NCI-H526 (cell line): ENCODE measurements at regions not wholly inside any gene's neighbourhood (a gene's known extent, or its start where the extent isn't known, plus 50 kb on each side); places are given as distances from the start of the nearest gene placed in this dataset.

Experiments used
- DNase-seq, 2 experiments: peaks; one replicate each; lab custom pipeline; 2025; lab: John Stamatoyannopoulos, UW

DNA sequence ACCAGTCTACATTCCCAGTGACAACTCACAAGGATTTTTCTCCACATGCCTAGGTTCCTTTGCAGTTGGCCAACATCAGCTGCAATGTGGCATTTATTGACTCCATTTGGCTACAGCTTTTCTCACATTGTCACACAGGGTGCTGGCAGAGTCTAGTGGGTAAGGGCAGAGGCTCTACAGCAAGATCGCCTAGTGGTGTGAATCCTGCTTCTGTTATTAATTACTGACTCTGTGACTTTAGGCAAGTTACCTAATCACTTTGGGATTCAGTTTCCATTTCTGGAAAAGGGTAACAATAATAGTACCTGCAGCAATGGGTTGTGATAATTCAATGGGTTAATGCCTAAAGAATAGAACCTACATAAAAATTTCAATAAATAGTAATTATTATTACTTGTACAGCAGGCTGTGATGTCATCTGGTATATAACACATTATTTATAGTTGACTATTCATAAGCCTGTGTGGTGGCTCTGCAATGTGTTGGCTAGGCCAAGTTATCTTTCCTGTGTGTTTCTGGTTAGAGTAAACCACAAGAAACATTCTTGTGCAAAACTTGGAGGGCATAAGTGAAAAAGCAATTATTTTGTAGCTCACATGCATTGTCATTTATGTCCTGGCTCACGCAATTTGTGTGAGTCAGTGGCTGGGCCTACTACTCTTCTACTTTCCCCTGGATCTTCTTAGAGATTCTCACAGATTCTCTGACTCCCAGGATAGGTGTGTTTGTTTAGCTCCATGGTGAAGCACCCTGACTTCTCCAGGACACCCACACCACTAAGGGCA is 59.5 kb downstream of the PTGS2 start:
- no peak for DNase-seq

DNA sequence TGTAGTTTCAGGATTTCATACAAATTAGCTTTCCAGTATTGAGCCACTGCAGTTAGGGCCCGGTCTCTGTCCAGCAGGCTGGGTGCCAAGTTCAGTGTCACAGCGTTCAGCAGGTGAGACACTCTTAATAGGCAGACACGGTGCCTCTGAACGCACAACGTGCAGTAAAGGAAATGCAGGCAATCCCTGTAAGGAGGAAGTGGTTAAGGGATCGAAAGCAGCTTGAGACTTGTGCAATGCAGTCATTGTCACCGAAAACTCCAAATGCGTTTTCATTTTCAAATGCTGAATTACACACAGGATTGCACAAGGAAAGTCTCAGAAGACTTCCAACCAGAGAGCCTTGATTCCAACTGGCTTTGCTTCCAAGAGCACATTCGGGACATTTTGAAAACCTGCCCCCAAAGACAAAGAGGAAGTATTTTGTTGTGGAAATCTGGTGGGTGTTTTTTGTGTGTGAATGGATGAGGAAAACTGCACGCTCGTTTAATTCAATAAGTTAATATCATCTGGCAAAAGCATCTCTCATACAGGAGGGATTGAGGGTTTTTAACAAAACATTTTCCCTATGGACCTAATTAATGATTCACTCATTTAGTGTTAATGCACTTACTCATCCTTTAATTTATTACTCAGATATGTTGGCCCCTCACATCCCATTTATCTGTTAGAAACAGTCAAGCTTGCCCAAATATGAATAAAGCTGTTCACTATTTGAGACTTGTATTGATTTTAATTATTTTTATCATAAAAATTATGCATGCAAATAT is 61.6 kb downstream of the PTGS2 start:
- no peak for DNase-seq

DNA sequence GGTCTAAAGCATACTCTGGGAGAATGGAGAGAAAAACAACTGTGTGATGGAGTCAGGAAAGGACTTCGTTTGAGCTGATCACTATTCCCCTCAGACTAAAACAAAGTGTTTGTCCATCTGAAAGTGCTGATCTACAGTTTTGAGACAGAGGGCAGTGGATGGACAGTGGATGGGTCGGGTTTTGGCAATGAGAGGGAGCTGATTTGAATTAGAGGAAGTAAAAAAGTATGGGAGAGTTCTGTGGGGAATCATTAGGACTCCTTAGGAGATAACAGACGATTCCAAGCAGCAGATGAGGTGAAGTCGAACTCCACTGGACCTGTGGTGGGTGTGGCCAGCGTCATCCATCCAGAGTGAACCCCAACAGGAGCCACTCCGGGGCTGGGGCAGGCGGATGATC is 62.3 kb downstream of the PTGS2 start:
- DNase-seq = peak in 1 of 2 experiments; percentile 41

DNA sequence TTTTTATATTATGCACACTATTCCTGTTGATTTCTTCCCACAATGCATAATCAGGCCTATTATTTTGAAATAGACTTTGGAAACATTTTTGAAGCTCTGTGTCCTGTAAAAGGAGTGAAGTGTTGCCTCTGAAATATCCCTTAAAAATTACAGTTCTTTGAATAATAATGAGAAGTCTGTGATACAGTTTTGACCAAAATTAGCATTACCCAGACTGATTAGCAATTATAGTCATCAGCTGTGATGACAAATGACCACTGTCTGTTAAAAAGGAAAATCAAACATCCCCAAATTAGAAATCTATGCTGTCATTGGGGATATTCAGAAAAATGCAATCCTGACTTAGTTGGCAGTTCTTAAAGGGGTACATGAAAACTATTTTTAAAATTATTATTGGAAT is 63.7 kb downstream of the PTGS2 start:
- no peak for DNase-seq

DNA sequence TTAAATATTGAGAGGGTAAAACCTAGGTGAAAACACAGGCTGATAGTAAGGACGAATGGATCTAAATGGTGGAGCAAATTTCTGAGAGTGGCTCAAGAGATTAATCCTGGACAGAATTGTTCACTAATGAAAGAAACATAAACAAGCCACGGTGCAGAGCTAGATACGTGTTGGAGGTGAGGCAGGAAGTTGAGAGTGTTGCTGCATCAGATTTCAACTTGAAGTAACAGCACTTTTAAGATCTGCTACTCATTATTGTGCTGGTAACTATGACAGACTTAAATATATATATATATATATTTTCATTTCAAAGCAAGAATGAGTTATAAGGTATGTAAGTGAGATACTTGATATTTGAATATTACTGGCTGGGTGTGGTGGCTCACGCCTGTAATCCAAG is 64.9 kb downstream of the PTGS2 start:
- no peak for DNase-seq

DNA sequence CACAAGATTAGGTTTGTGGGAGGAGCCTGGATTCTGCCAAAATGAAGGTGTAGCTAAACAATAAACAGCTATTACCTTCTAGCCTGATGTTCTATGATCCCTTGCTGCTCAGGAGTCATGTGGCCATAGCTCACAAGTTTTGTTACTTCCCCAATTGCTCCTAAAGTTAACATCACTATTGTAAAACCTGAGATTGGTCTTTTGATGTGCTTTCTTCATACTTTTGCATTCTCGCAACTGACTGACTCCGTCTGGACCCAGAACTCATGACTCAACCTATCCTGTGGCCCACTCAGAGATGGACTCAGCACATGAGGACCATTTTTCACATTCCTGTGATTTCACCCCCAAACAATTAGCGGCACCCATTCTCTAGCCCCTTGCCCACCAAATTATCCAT is 69.1 kb downstream of the PTGS2 start:
- no peak for DNase-seq

DNA sequence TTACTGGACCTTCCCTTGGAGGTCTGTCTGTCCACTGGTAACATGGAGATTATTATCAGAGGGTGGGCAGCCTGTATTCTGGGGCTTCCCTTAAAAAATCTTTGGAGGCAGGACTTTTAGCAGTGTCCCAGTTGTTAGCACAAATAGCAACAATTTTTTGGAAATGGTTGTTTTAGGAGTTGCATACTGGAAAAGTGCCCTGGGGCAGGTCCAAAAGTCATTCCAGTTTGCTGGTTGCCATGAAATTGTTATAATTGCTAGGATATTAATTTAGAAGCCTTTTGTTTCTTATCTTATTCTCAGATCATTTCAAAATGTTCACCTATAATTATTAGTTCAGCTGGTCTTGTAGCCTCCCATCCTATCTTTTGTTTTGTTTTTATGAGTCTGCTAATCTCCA is 71.0 kb downstream of the PTGS2 start:
- no peak for DNase-seq

DNA sequence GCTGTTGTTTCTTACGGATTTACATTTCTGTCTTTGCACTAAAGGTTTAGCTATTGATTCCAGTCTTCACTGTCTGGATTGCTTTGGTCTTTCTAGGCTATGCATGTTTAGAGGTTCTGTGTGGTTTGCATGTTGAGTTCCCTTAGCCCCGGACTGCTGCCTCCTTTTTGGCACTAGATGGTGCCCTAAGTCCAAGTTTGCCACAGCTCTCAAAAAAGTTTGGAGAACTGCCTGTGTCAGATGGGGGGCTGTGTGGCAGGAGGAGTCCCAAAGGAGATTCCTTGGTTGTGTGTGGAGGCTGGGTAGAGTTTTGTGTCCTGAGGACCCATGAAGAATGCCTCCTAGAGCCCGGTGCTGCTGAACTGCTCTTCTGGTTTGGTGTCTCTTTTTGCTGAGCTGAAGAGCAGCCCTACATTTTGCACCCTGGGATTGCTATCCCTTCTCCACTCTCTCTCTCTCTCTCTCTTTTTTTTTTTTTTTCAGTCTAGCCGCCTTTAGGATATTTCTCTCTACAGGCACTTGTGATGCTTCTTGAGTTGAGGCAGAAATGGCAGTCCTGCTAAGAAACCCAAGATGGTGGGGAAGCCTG is 74.4 kb downstream of the PTGS2 start:
- DNase-seq = peak; percentile 77 to 88

DNA sequence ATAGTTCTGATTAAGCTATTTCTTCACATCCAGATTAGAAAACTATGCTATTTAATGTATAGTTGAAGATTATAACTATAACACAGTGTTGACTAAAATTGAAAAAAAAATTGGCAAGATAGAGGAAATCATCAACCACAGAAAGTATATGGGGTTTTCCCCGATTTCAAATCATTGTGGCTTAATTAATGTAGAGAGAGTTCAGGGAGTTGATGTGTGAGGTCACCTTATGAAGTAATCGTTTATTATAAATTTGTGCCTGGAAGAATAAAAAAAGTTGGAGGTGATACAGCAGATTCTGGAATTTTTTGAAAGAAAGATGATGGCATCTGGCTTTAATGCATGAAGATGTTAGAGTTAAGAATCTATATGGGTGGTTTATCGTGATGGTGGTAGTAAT is 84.3 kb downstream of the PTGS2 start:
- DNase-seq = no peak

DNA sequence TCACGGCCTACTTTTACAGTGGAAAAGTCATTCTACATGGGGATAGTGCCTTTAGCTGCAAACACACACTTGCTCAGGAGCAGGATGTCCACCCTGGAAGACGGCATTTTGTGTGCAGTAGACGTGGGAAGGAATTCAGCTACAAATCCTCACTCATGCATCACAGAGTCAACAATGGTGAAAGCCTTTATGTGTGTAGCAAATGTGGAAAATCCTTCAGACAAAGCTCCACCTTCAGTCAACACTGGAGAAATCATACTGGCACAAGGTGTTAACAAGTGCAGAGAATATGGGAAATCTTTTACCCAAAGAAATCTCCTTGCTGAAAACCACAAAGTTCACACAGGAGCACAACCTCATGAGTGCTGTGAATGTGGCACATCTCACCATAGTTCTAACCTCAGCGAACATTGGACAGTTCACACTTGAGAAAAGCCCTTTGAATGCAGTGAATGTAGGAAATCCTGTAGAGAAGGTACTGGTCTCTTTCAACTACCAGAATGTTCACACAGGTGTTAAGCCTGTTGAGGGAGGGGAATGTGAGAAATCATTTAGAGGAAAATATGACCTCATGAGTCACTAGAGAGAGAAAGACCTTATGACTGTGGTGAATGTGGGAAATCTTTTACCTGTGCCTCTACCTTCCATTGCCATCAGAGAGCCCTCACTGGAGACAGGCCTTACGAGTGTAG is 101.8 kb downstream of the PTGS2 start:
- DNase-seq = no peak

DNA sequence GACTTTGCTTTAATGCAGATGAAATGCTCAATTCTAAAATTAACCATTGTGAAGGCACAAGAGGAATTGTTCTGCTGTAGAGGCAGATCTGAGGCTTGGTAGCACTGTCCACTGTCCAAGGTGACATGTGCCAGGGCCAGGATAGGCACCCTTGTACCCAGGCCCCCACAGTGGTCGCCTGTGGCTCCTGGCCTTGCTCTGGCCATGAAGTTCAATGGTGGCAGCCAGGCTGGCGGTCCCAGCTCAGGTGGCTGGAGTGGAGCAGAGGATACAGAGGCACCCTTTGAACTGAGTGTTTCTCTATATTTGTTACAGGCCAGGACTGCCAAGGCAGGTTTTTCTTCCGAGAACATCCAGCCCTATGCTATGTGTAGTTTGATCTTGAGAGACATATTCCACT is 102.6 kb downstream of the PTGS2 start:
- DNase-seq = no peak

DNA sequence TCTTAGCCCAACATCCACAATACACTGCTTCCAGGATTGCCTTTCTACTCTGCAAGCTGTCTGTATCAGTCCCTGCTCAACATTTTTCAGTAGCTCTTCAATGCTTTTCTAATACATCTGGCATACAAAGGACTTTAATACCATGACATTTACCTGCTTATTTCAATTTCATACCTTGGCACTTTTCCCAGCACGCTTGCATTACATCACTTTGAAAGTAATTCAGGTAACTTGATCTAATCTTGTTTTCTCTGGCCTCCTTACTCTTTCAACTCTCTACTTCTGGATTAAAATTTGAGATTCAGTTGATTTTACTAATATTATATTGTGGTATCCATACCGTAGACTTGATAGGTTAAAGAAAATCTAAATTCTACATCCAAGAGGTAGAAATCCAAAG is 103.0 kb downstream of the PTGS2 start:
- DNase-seq = no peak

DNA sequence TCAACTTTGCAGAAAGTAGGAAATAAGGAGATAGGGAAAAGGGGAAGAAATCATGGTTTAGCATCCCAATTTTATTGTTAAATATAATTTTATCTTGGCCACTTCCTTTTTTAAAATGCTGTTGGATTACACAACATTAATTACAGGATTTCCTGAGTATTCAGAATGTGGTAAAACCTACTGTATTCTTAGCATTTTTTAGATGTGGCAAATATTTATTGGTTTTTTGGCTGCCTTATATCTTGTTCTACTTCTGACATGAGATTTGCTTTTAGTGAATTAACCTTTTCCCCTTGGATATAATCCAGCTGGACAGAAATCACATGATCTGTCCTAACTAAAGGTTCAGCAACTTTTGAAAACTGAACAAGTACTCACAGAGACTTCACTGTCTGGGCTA is 104.9 kb downstream of the PTGS2 start:
- no peak for DNase-seq

DNA sequence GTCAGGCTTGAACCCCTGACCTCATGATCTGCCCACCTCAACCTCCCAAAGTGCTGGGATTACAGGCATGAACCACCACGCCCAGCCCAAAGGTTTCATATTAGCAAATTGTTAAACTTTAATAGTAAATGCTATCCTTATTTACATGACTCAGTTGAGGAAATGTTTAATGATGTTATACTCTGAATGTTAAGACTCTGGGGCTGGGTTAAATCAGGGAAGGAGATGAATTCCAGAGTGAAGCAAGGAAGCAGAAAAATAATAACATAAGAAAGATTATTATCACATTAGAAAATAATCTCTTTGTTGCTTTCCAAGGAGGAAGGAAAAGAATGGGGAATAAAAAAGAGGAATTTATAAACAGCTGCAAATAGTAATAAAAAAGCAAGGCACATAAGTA is 105.3 kb downstream of the PTGS2 start:
- no peak for DNase-seq

DNA sequence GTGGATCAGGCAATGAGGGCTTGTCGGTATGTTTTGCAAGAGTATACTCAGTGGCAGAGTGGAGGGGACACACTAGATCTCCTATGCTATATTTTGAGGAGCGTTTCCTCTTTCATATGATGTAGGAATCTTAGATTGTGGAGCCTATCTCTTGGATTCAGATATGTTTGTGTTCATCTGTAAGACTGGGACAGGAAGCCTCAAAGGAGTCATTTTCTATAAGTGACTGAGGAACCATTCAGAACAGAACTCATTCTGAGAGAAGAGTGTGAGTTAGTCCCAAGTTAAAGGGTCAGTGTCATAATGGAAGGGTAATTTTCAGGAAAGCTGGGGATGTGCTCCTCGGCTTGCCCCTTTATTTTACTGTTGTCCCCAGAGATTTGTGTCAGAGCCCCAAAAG is 107.7 kb downstream of the PTGS2 start:
- no peak for DNase-seq

DNA sequence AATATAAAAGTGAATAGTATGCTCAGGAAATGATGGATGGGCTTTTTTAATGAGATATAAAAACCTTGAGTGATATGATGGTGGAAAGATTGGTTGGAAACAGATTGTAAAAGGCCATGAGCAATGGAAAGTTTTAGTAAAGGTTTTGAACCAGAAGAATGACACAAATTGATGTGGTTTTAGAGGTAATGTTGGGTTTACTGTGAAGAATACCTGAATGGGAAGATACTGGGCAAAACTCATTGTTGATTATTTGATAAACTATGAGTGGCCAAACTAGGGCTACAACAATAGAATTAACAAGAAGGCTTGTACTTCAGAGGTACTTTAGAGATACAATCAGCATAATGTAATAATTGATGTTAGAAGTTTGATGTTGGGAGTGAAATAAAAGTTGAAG is 108.5 kb downstream of the PTGS2 start:
- DNase-seq = no peak

DNA sequence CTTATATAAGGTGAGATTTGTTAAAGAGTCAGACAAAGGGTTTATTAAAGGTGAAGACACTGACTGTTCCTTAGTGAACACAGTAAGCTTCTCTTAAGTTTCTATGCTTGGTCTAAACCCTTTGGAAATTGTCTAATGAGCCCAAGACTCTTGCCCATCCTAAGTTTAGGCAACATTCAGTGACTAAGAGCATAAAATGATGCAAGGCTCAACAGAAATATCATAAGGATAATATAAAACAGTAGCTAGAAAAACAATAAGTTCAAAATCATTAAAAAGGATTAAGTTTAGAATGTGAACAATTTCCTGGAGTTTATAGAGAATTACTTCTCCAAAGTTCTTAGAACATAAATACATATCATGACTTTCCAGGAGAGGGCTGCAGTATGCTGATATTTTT is 108.9 kb upstream of the PDC start:
- DNase-seq = no peak

DNA sequence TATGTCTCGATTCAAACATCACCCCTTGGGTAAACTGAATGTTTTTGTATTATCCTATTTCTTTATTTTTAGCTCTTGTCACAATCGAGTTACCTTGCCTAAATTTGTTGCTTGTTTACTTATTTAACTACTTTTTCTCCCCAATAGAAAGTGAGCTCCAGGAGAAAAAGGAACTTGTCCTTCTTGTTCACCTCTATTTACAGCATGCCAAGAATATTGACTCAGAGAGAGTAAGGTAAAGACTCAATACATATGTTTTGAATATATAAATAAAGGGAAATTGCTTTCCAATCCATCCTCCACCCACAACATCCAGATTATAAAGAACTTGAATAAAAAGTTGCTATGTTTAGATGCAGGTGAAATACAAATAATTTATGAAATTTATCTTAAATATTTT is 107.3 kb upstream of the PDC start:
- DNase-seq = no peak

DNA sequence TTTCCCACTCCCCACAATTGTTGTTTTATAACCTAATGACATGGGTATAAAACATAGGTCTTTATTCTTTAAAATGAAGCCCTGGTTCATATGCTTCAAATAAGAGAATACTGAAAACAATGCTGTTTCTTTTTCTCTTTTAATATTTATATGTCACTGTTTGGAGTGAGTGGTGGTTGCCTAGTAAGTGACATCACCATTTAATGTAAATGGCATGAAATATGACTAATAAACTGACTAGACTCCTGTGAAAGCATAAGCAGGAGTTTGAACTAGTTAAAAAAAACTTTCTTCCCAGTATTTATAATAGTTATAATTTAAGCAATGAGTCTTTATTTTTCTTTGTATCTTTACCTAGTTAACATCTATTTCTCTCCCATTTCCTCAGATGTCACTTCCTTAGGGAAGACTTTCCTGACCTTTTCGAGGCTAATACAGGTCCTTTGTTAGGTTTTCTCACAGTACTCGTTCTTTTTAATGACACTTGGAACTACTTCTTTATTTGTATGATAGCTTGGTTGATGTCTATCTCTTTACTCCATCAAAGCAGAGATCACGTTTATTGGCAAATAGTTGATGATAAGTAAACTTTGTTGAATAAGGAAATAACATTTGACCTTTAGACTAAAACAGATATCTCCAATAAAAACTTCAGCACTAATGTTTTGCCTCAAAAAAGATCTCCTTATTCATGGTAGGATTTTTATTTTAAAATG is 105.4 kb upstream of the PDC start:
- DNase-seq = no peak

DNA sequence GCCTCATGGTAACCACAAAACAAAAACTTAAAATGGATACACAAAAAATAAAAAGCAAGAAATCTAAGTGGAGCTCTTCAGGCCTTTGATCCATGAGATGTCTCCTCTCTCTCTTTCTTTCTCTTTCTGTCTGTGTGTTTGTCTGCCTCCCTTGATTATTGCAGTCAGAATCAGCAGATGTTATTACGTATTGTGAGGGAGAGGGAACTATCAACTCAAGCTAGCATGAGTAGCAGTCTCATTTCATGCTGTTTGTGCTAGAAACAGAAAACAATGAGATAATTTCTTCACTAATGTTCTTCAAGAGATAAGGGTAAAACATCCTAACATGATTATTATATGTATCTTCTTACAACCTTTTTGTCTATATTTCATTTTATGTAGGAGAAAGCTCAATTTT is 103.7 kb upstream of the PDC start:
- DNase-seq = no peak

DNA sequence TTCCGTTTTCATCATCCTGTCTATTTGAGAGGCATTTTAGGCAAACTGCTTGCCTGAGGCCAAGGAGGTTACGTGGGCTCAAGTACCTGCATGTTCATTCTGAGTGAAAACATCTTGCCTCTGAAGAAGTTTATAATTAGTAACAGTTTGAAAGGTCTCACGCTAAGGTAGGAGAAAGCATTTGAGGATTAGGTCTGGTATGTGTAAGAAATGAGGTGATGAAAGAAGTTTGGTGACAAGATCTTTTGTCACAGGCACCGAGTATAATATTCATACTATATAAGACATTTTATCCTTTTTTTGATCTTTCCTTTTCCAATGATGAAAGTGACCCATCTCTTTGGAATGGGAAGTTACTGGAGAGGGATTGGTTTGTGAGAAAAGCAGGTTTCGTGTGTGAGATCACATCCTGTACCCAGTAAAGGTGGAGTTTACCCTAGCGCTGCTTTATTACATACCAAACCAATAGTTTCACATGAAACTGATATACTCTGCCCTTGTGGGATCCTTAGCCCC is 98.7 kb upstream of the PDC start:
- DNase-seq = no peak
